K562 (cell line): ENCODE measurements at regions not wholly inside any gene's neighbourhood (a gene's known extent, or its start where the extent isn't known, plus 50 kb on each side); places are given as distances from the start of the nearest gene placed in this dataset.

ENCODE experiments used
- IRF2 ChIP-seq: sonication (generic); formaldehyde crosslinking; IDR thresholded peaks from 2 replicates; pipeline ENCODE4 v1.8.1; 2022; ENCODE audit warnings: mild to moderate bottlenecking, missing genetic modification reagents
- MCM5 ChIP-seq: fragments of 450-650 bp; IDR thresholded peaks from 2 replicates; pipeline ENCODE4 v1.6.1; 2016; ENCODE audit warnings: low read depth
- PTTG1 ChIP-seq: fragments of 450-650 bp; IDR thresholded peaks from 2 replicates; pipeline ENCODE4 v1.6.1; 2016; ENCODE audit warnings: low read depth, mild to moderate bottlenecking, missing genetic modification characterization, missing compliant biosample characterization
- RAD51 ChIP-seq: fragments of 450-650 bp; IDR thresholded peaks from 2 replicates; pipeline ENCODE4 v1.7.1; 2016; ENCODE audit warnings: low read depth, mild to moderate bottlenecking, borderline replicate concordance
- SAP30 ChIP-seq: fragments of 200-600 bp; sonication (generic); IDR thresholded peaks from 2 replicates; pipeline ENCODE4 v1.6.1; 2012; ENCODE audit warnings: borderline replicate concordance, low read depth, mild to moderate bottlenecking, moderate library complexity, low read length, control low read depth, inconsistent platforms; ENCODE audit not compliant: insufficient read depth, poor library complexity, severe bottlenecking
- SRSF1 ChIP-seq: fragments of 200-400 bp; formaldehyde crosslinking; IDR thresholded peaks from 2 replicates; pipeline ENCODE4 v1.6.1; 2017; ENCODE audit warnings: mild to moderate bottlenecking, low read depth, low read length, moderate library complexity
- TARDBP ChIP-seq: fragments of 450-650 bp; IDR thresholded peaks from 2 replicates; pipeline ENCODE4 v1.6.1; 2016
- ZNF280A ChIP-seq: fragments of 450-650 bp; IDR thresholded peaks from 2 replicates; pipeline ENCODE4 v1.6.1; 2018; ENCODE audit warnings: mild to moderate bottlenecking, low read depth; ENCODE audit not compliant: partially characterized antibody
- ZNF384 ChIP-seq: IDR thresholded peaks from 2 replicates; pipeline ENCODE4 v1.6.1; 2012; ENCODE audit warnings: low read depth, low read length, improper control_type of control experiment
- TF ChIP-seq, protein P1 (sequence below): fragments of 250-450 bp; sonication (Bioruptor Pico); IDR thresholded peaks from 2 replicates; pipeline ENCODE4 v1.5.0; 2022; ENCODE audit warnings: mild to moderate bottlenecking
- TF ChIP-seq, protein P2 (sequence below), 2 experiments: fragments of 200-800 bp in 1 of 2; sonication (Bioruptor generic) in 1 of 2; sonication (generic) in 1 of 2; formaldehyde crosslinking in 1 of 2; IDR thresholded peaks in 1 of 2; conservative IDR thresholded peaks in 1 of 2; 2 replicates each; pipeline versions ENCODE4 v1.5.0 to v1.6.1; 2016 to 2020; ENCODE audit warnings: missing compliant biosample characterization in 1 of 2, missing genetic modification characterization in 1 of 2, missing genetic modification reagents in 1 of 2

GRCh38 chr14:76589246-76589645 lies 172.0 kb upstream of the VASH1 start (continued):
- TF ChIP-seq MCM5 (no peak), PTTG1 (tag) (no peak), RAD51 (no peak), ZNF280A (no peak), TARDBP (no peak), IRF2 (CRISPR knock-in tag) (no peak), SRSF1 (no peak), SAP30 (no peak), ZNF384 (no peak)
- TF ChIP-seq, protein P1, sequence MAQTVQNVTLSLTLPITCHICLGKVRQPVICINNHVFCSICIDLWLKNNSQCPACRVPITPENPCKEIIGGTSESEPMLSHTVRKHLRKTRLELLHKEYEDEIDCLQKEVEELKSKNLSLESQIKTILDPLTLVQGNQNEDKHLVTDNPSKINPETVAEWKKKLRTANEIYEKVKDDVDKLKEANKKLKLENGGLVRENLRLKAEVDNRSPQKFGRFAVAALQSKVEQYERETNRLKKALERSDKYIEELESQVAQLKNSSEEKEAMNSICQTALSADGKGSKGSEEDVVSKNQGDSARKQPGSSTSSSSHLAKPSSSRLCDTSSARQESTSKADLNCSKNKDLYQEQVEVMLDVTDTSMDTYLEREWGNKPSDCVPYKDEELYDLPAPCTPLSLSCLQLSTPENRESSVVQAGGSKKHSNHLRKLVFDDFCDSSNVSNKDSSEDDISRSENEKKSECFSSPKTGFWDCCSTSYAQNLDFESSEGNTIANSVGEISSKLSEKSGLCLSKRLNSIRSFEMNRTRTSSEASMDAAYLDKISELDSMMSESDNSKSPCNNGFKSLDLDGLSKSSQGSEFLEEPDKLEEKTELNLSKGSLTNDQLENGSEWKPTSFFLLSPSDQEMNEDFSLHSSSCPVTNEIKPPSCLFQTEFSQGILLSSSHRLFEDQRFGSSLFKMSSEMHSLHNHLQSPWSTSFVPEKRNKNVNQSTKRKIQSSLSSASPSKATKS (CRISPR knock-in tag) = no peak
- TF ChIP-seq, protein P2, sequence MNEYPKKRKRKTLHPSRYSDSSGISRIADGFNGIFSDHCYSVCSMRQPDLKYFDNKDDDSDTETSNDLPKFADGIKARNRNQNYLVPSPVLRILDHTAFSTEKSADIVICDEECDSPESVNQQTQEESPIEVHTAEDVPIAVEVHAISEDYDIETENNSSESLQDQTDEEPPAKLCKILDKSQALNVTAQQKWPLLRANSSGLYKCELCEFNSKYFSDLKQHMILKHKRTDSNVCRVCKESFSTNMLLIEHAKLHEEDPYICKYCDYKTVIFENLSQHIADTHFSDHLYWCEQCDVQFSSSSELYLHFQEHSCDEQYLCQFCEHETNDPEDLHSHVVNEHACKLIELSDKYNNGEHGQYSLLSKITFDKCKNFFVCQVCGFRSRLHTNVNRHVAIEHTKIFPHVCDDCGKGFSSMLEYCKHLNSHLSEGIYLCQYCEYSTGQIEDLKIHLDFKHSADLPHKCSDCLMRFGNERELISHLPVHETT (CRISPR knock-in tag; conservative IDR thresholded peaks at IDR 0.05 in 1 of 2, IDR thresholded peaks at IDR 0.05 in 1 of 2) = no peak
